GM13977 (cell line): ENCODE measurements at regions not wholly inside any gene's neighbourhood (a gene's known extent, or its start where the extent isn't known, plus 50 kb on each side); places are given as distances from the start of the nearest gene placed in this dataset.

ENCODE experiments used
- DNase-seq: peaks from one replicate; pipeline ENCODE4 v3.0.0; 2012; ENCODE audit warnings: low spot score
- CTCF ChIP-seq: IDR thresholded peaks from 2 replicates; pipeline ENCODE4 v1.5.1; 2012; ENCODE audit warnings: mild to moderate bottlenecking, control low read depth; ENCODE audit not compliant: insufficient read depth; ENCODE audit errors: extremely low read depth, missing control alignments
- in situ Hi-C: fragments of 300-500 bp; cut with MboI; formaldehyde crosslinking; loops from one replicate; pipeline ENCODE4 v1.12.0; 2022; ENCODE audit warnings: low sequenced_read_pairs, low pct_unique_long_range_greater_than_20kb, mixed read lengths, inconsistent platforms; ENCODE audit not compliant: unreplicated experiment

GRCh38 chrX:40883021-40883619 lies 147.8 kb upstream of the MED14 start:
- no peak for DNase-seq
- in situ Hi-C loops = no loop called here
- no peak for TF ChIP-seq CTCF

- no peak for TF ChIP-seq CTCF
- in situ Hi-C loops = no loop called here
- DNase-seq = no peak
These were observed 150.6 kb upstream of the MED14 start for GRCh38 chrX:40885989-40886388.

- no peak for TF ChIP-seq CTCF
- in situ Hi-C loops = no loop called here
- no peak for DNase-seq
These were observed 152.1 kb upstream of the MED14 start for GRCh38 chrX:40887476-40887875.

GRCh38 chrX:40891798-40892197 lies 156.5 kb upstream of the MED14 start:
- in situ Hi-C loops = no loop called here
- no peak for TF ChIP-seq CTCF
- DNase-seq = no peak

- no peak for TF ChIP-seq CTCF
- DNase-seq = no peak
- in situ Hi-C loops = no loop called here
These were observed 158.0 kb upstream of the MED14 start for GRCh38 chrX:40893251-40893910.

- no peak for DNase-seq
- no peak for TF ChIP-seq CTCF
- in situ Hi-C loops = no loop called here
These were observed 159.9 kb upstream of the MED14 start for GRCh38 chrX:40895246-40895645.
